ENCODE measurements at regions not wholly inside any gene's neighbourhood (a gene's known extent, or its start where the extent isn't known, plus 50 kb on each side); places are given as distances from the start of the nearest gene placed in this dataset.

- no peak overlapping the region for H3K4me2 ChIP-seq (ENCODE audit: low read length)
- no peaks in the 10 kb centered on the region for H3K27me3 ChIP-seq (ENCODE audit: low read length)
- H4K20me1 ChIP-seq (ENCODE audit: low read length), result no peaks in the 10 kb centered on the region
- DNase-seq, result peak; percentile 31
- no peaks in the 10 kb centered on the region for H3K79me2 ChIP-seq (ENCODE audit: low read length)
- H3K4me1 ChIP-seq (ENCODE audit: insufficient read depth, low read length), result peaks cover 25% of the 10 kb centered on the region
- BruUV-seq (replicated peaks), result no TSS peak
- H3K36me3 ChIP-seq (ENCODE audit: low read depth, low read length), result no peaks in the 10 kb centered on the region
- H3K27ac ChIP-seq (ENCODE audit: low read length), result no peak overlapping the region
- no peak overlapping the region for H3K4me3 ChIP-seq (ENCODE audit: low read length)
- H3K9me2 ChIP-seq (replicated peaks; ENCODE audit: low read length), result no peaks in the 10 kb centered on the region
- no peaks in the 10 kb centered on the region for H3K9me3 ChIP-seq (ENCODE audit: low read length)
- no peak for TF ChIP-seq EZH2 (IDR thresholded peaks at IDR 0.05; ENCODE audit: low read length, unreplicated experiment)
- TF ChIP-seq CTCF (conservative IDR thresholded peaks at IDR 0.05; ENCODE audit: low read depth, low read length), result no peak
- no peak for TF ChIP-seq EZH2phosphoT487 (IDR thresholded peaks at IDR 0.05; ENCODE audit: borderline replicate concordance, low read length)
- ChIA-PET CTCF (no interaction called here), POLR2A (ENCODE audit: unreplicated experiment) (no interaction called here)
- H2AFZ ChIP-seq (ENCODE audit: low read length), result no peak overlapping the region
- no peak for ATAC-seq
- no peak overlapping the region for H3K9ac ChIP-seq (ENCODE audit: low read length)
- intact Hi-C loops (cut with micrococcal nuclease), result loop anchor here (10.0 kb wide), 1 partner anchor 49 kb away; no protein-coding TSS in a partner anchor
- H3F3A ChIP-seq (ENCODE audit: low read length, unreplicated experiment), result no peaks in the 10 kb centered on the region
Observed at GRCh38 chrX:20433388-20433775, 166.7 kb upstream of the RPS6KA3 start.

- H3K27me3 ChIP-seq (ENCODE audit: low read length), result no peaks in the 10 kb centered on the region
- no peaks in the 10 kb centered on the region for H4K20me1 ChIP-seq (ENCODE audit: low read length)
- H3K79me2 ChIP-seq (ENCODE audit: low read length), result no peaks in the 10 kb centered on the region
- no peak overlapping the region for H3K27ac ChIP-seq (ENCODE audit: low read length)
- no peak overlapping the region for H3K4me2 ChIP-seq (ENCODE audit: low read length)
- TF ChIP-seq CTCF (conservative IDR thresholded peaks at IDR 0.05; ENCODE audit: low read depth, low read length) (no peak), EZH2phosphoT487 (IDR thresholded peaks at IDR 0.05; ENCODE audit: borderline replicate concordance, low read length) (no peak), EZH2 (IDR thresholded peaks at IDR 0.05; ENCODE audit: low read length, unreplicated experiment) (no peak)
- H3K36me3 ChIP-seq (ENCODE audit: low read depth, low read length), result no peaks in the 10 kb centered on the region
- DNase-seq (no peak), ATAC-seq (no peak)
- intact Hi-C loops (cut with micrococcal nuclease), result loop anchor here (10.0 kb wide), 1 partner anchor 48 kb away; no protein-coding TSS in a partner anchor
- H3K9ac ChIP-seq (ENCODE audit: low read length), result no peak overlapping the region
- BruUV-seq (replicated peaks), result no TSS peak
- no peaks in the 10 kb centered on the region for H3F3A ChIP-seq (ENCODE audit: low read length, unreplicated experiment)
- no peaks in the 10 kb centered on the region for H3K9me3 ChIP-seq (ENCODE audit: low read length)
- CTCF ChIA-PET, result no interaction called here
- 0 out of 2 replicates have a peak overlapping the region, but pooled peaks have one; percentile 25 for H2AFZ ChIP-seq (ENCODE audit: low read length)
- POLR2A ChIA-PET (ENCODE audit: unreplicated experiment), result no interaction called here
- H3K9me2 ChIP-seq (replicated peaks; ENCODE audit: low read length), result no peaks in the 10 kb centered on the region
- H3K4me1 ChIP-seq (ENCODE audit: insufficient read depth, low read length), result peaks cover 25% of the 10 kb centered on the region
- H3K4me3 ChIP-seq (ENCODE audit: low read length), result no peak overlapping the region
Observed at GRCh38 chrX:20432746-20433387, 166.2 kb upstream of the RPS6KA3 start.

GRCh38 chrX:20432048-20432447 lies 165.3 kb upstream of the RPS6KA3 start:
- no peaks in the 10 kb centered on the region for H3K9me2 ChIP-seq (replicated peaks; ENCODE audit: low read length)
- no peaks in the 10 kb centered on the region for H3K27me3 ChIP-seq (ENCODE audit: low read length)
- peak; percentile 74 for DNase-seq
- ChIA-PET POLR2A (ENCODE audit: unreplicated experiment) (no interaction called here), CTCF (interaction anchor here (0.6 kb wide), 1 partner anchor 99 kb away, joined by 3 read pairs; no protein-coding TSS in a partner anchor)
- H3K9me3 ChIP-seq (ENCODE audit: low read length), result no peaks in the 10 kb centered on the region
- peak overlapping the region; percentile 25; the same call in 1 of the 2 replicates for H2AFZ ChIP-seq (ENCODE audit: low read length)
- no peak for TF ChIP-seq EZH2phosphoT487 (IDR thresholded peaks at IDR 0.05; ENCODE audit: borderline replicate concordance, low read length)
- H3K36me3 ChIP-seq (ENCODE audit: low read depth, low read length), result no peaks in the 10 kb centered on the region
- H3K4me2 ChIP-seq (ENCODE audit: low read length), result peak overlapping the region; percentile 57
- peaks cover 25% of the 10 kb centered on the region for H3K4me1 ChIP-seq (ENCODE audit: insufficient read depth, low read length)
- no peak overlapping the region for H3K27ac ChIP-seq (ENCODE audit: low read length)
- H3K4me3 ChIP-seq (ENCODE audit: low read length), result no peak overlapping the region
- H3K9ac ChIP-seq (ENCODE audit: low read length), result no peak overlapping the region
- BruUV-seq (replicated peaks), result no TSS peak
- H3K79me2 ChIP-seq (ENCODE audit: low read length), result no peaks in the 10 kb centered on the region
- intact Hi-C loops (cut with micrococcal nuclease), result loop anchor here (10.0 kb wide), 1 partner anchor 47 kb away; no protein-coding TSS in a partner anchor
- ATAC-seq, result peak; percentile 66
- no peaks in the 10 kb centered on the region for H3F3A ChIP-seq (ENCODE audit: low read length, unreplicated experiment)
- no peaks in the 10 kb centered on the region for H4K20me1 ChIP-seq (ENCODE audit: low read length)

Data from PC-3 (cell line).